Vagina (tissue), 2 donors: ENCODE measurements at regions not wholly inside any gene's neighbourhood (a gene's known extent, or its start where the extent isn't known, plus 50 kb on each side); places are given as distances from the start of the nearest gene placed in this dataset.

Experiments used
- CTCF ChIP-seq, 3 experiments: fragments of 450-650 bp in 2 of 3; fragments of 200-600 bp in 1 of 3; sonication (generic) in 1 of 3; IDR thresholded peaks; one replicate each; pipeline ENCODE4 v1.5.1; 2017 to 2019; ENCODE audit warnings: antibody characterized with exemption in 3 of 3, mild to moderate bottlenecking in 2 of 3, moderate library complexity in 2 of 3
- POLR2A ChIP-seq, 2 donors: fragments of 450-650 bp; IDR thresholded peaks; one replicate each; pipeline ENCODE4 v1.6.1; 2017; ENCODE audit warnings: antibody characterized with exemption in 2 of 2, mild to moderate bottlenecking in 2 of 2, moderate library complexity in 2 of 2
- POLR2AphosphoS5 ChIP-seq, 2 donors: sonication (generic); formaldehyde crosslinking; IDR thresholded peaks; one replicate each; pipeline ENCODE4 v1.9.0; 2017; ENCODE audit warnings: antibody characterized with exemption in 2 of 2, mild to moderate bottlenecking in 2 of 2, low read depth in 1 of 2; ENCODE audit not compliant: insufficient read depth in 1 of 2

DNA sequence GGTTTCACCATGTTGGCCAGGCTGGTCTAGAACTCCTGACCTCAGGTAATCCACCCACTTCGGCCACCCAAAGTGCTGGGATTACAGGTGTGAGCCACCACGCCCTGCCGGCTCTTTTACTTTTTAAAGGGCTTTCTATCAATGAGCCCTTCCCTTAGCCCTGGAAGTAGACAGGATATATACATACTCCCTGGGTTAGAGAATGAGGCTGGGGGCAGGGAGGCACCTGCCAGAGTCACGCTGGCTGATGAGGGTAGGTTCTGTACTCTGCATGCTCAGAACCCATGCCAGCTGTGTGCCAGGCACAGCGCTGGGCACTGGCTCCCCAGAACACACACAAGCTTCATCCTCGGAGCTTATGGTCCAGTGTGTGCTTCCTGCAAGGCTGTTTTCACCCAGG is 113.6 kb upstream of the IPO9 start:
- TF ChIP-seq POLR2AphosphoS5 (IDR thresholded peaks at IDR 0.05; ENCODE audit: insufficient read depth in 1 of 2, low read depth in 1 of 2) (no peak), CTCF (IDR thresholded peaks at IDR 0.05) (no peak), POLR2A (IDR thresholded peaks at IDR 0.05) (no peak)
